Urinary bladder (tissue), 3 donors: ENCODE measurements at regions not wholly inside any gene's neighbourhood (a gene's known extent, or its start where the extent isn't known, plus 50 kb on each side); places are given as distances from the start of the nearest gene placed in this dataset.

ENCODE experiments used
- DNase-seq: peaks from one replicate; pipeline ENCODE4 v3.0.0-alpha.2; 2015; ENCODE audit errors: extremely low spot score
- H3K27ac ChIP-seq: one replicate; pipeline ENCODE4 v1.5.1; 2013; ENCODE audit warnings: low read depth, mild to moderate bottlenecking, moderate library complexity
- H3K36me3 ChIP-seq: one replicate; pipeline ENCODE4 v1.6.1; 2013; ENCODE audit warnings: mild to moderate bottlenecking, moderate library complexity; ENCODE audit not compliant: insufficient read depth
- H3K4me1 ChIP-seq: one replicate; pipeline ENCODE4 v1.6.1; 2013; ENCODE audit warnings: mild to moderate bottlenecking, moderate library complexity; ENCODE audit not compliant: insufficient read depth
- H3K4me3 ChIP-seq: one replicate; pipeline ENCODE4 v1.5.1; 2013; ENCODE audit warnings: low read depth, low read length
- WGBS: extraction: QIAGEN DNeasy Blood & Tissue Kit; methylation state at CpG from one replicate; pipeline ENCODE4 v1.1.7; 2013; 5-methylcytosine and 5-hydroxymethylcytosine counted together
- donor health status: healthy with polysubstance abuse.
- donor health status: healthy.

DNA sequence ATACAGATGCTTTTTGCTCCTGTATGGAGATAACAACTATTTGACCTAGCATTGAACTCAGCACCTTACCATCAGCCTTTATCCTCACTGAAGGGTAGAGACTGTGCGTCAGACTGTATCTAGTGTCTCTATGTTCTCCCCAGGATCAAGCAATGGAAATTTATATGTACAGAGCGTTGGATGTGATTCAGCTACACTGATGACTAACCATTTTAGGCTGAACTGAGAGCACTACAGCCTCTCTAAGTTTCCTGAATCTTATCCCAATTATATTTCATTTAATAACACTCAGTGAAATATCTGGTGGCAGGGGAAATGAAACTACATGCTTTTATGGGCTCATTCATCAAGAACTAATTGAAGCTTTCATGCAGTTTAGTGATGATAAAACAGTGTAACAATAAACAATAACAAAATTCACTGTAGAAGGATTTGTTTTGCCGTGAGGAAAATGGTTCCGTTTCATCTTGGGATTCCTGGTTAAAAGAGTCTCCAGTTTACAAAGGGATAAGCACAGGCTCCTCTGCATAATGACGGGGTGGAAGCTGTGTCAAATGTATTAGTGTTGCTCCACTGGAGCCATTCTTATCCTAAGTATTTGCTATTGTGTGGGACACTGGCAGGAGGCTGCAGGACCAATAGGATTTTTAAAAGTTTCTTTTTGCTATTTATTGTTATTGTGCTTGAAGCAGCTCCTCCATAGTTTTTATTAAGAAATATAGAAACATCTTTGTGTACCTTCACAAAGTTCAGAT lies 567.6 kb upstream of the MMS22L start:
- DNase-seq, result no peak
- Histone ChIP-seq H3K36me3 (no peaks in the 10 kb centered on the region), H3K27ac (no peak overlapping the region), H3K4me3 (no peak overlapping the region), H3K4me1 (no peaks in the 10 kb centered on the region)
- WGBS, result 25% methylated on average over 5 of the region's 5 CpGs

DNA sequence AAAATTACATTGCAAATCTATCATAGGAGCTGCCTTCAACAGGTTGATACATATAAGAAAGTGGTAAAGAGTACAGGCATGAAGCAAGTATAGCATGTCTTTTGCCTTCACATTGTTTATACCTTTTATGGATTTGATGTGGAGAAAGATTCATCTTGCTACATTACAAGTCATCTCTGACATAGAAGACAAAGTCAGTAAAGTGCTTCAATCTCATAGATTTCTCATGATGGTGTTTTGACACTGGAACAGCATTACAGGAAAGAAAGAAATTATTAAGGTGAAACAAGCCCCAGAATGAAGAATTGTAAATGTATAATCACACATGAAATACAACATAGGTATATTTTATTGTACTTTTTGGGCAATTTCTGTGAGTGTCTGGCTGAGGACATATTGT lies 580.7 kb upstream of the MMS22L start:
- Histone ChIP-seq H3K4me1 (no peaks in the 10 kb centered on the region), H3K36me3 (no peaks in the 10 kb centered on the region), H3K4me3 (no peak overlapping the region), H3K27ac (no peak overlapping the region)
- DNase-seq, result no peak

DNA sequence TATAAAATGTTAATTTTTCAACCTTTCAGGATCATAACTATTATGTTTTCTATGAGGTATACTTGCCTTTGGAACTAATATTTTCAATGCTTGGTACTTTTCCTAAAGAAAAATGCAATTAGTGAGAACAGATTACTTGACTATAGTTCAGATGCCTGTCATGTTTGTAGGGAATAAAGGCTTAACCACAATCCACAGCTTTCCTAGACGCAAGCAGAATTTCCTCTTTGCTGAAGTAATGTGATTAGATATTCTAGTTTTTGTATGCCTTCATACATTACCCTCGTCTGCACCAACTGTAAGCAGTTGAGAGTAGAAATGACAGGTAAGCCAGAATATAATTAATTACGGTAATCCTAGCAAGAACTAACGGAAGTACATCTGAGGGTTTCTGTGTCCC lies 581.4 kb upstream of the MMS22L start:
- no peak overlapping the region for H3K27ac ChIP-seq
- no peaks in the 10 kb centered on the region for H3K4me1 ChIP-seq
- no peak for DNase-seq
- WGBS, result 81% methylated on average over 4 of the region's 4 CpGs
- H3K36me3 ChIP-seq, result no peaks in the 10 kb centered on the region
- no peak overlapping the region for H3K4me3 ChIP-seq

DNA sequence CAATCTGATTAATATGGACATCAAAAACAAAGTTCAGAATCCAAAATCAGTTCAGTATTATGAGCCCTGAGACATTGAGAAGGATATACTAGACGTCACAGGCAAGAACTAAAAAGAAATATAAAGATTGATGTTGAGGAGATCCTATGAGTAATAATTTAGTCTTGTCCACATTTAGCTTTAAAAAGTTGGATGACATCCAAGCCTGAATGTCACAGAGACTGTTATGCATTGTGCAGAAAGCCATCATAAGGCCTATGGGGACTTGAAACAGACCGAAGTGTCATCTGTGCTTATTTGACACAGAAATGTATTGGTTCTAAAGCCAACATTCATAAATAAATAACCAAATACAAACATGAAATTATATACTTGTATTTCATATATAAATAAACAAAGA lies 581.8 kb upstream of the MMS22L start:
- 62% methylated on average over 2 of the region's 2 CpGs for WGBS
- no peak overlapping the region for H3K27ac ChIP-seq
- no peaks in the 10 kb centered on the region for H3K4me1 ChIP-seq
- no peak overlapping the region for H3K4me3 ChIP-seq
- DNase-seq, result no peak
- no peaks in the 10 kb centered on the region for H3K36me3 ChIP-seq

DNA sequence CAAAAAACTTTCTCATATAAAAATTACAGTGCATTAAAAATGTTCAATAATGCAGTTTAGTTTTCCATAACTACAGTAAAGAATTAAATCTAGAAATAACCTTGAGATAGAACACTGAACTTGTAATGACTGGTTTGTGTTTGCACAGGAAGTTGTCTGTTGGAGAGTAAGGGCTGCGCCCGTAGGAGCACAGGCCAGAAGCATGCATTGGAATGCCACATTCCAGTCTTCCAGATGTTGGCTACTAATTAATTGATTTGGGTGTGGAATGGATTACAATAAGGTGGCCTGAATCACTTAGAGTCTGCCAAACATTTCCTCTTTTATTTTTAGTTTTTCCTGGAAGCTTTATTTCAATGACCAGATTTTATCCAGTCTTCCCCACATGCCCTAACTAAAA lies 582.6 kb upstream of the MMS22L start:
- no peak for DNase-seq
- WGBS, result 67% methylated on average over 2 of the region's 2 CpGs
- Histone ChIP-seq H3K4me1 (no peaks in the 10 kb centered on the region), H3K36me3 (no peaks in the 10 kb centered on the region), H3K4me3 (no peak overlapping the region), H3K27ac (no peak overlapping the region)

DNA sequence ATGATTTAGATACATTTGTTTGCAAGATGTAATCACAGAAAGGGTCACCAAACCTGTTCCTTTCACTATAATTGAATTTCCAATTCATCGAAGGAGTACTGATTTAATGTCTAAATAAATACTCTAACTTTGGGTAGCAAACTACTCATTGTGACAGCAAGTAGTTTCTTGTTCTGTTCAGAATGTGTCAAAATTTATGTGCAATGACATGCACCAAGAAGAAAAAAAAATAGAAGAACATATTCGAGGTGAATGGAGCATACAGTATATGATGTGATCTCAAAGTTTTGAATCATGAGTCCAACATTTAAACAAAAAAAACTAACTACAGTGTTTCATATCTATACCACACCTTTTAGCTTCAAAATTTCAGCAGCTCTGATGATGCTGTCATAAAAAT lies 583.6 kb upstream of the MMS22L start:
- 84% methylated on average over 2 of the region's 2 CpGs for WGBS

DNA sequence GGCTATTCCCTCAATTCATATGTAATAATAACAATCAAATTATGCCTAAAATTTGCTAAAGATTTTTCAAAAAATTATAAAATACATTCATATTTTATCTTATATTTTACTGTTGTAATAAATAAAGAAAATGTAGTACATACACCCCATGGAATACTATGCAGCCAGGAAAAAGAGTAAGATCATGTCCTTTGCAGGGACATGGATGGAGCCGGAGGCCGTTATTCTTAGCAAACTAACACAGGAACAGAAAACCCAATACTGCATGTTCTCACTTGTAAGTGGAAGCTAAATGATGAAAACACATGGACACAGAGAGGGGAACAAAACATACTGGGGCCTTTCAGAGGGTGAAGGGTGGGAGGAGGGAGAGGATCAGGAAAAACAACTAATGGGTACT lies 584.2 kb upstream of the MMS22L start:
- 48% methylated on average over 2 of the region's 2 CpGs for WGBS

More for the DNA sequence above, 583.6 kb upstream of the MMS22L start:
- no peak for DNase-seq
- H3K27ac ChIP-seq, result no peak overlapping the region
- no peaks in the 10 kb centered on the region for H3K36me3 ChIP-seq
- no peaks in the 10 kb centered on the region for H3K4me1 ChIP-seq
- no peak overlapping the region for H3K4me3 ChIP-seq

DNA sequence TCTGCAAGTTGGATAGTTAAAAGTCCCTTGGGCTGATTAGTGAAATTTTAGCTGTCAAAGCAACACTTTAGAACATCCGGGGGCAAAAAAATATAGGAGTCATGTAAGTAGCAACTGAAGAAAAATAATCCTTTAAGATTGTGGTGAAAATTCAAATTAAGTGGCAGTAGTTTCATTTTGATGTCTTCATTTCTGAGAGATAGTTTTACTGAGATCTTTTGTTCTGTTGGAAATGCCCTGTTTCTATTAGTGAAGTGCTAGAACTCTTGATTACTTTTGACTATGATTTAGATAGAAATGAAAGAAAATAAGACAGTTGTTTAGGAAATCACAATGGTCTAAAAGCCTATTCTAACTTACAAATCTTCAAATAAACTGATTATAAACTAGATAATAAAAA lies 587.3 kb upstream of the MMS22L start:
- DNase-seq, result no peak
- WGBS, result 0% methylated on average over 1 of the region's 1 CpG
- H3K4me1 ChIP-seq, result no peaks in the 10 kb centered on the region

More for the DNA sequence above, 584.2 kb upstream of the MMS22L start:
- Histone ChIP-seq H3K4me1 (no peaks in the 10 kb centered on the region), H3K27ac (no peak overlapping the region), H3K4me3 (no peak overlapping the region), H3K36me3 (no peaks in the 10 kb centered on the region)
- DNase-seq, result no peak

DNA sequence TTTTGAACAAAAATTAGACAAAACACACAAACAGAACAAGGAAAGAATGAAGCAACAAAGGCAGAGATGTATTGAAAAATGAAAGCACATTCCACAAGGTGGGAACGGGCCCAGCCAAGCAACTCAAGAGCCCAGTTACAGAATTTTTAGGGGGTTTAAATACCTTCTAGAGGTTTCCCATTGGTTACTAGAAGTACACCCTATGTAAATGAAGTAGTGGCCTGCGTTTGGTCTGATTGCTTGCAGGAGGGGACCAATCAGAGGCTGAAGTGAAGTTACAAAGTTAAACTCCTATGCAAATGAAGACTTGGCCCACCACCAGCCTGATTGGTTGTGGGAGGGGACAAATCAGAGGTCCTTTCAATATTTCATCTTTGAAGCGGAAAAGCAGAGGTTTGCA lies 593.7 kb upstream of the MMS22L start:
- Histone ChIP-seq H3K4me1 (no peaks in the 10 kb centered on the region), H3K27ac (no peak overlapping the region), H3K4me3 (no peak overlapping the region), H3K36me3 (no peaks in the 10 kb centered on the region)
- WGBS, result 87% methylated on average over 3 of the region's 3 CpGs
- no peak for DNase-seq

More for the DNA sequence above, 587.3 kb upstream of the MMS22L start:
- Histone ChIP-seq H3K27ac (no peak overlapping the region), H3K4me3 (no peak overlapping the region), H3K36me3 (no peaks in the 10 kb centered on the region)

DNA sequence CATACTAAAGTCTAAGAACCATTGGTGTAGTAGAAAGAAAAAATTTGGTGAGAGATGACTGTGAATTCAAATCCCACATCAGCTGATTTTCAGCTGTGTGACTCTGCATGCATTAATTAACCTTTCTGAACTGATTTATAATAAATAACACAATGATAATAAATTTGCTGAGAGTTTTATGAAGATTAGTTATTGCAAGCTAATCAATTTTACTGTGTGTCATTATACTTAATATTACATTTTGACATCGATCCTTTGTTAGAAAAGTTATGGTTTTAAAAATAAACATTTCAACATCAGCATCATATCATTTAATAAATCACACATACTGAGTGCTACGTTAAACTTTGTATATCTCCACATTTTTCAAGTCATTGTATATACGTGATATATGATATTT lies 599.7 kb upstream of the MMS22L start:
- H3K36me3 ChIP-seq, result no peaks in the 10 kb centered on the region
- H3K4me1 ChIP-seq, result no peaks in the 10 kb centered on the region
- no peak for DNase-seq
- H3K27ac ChIP-seq, result no peak overlapping the region
- H3K4me3 ChIP-seq, result no peak overlapping the region
- 64% methylated on average over 3 of the region's 3 CpGs for WGBS

DNA sequence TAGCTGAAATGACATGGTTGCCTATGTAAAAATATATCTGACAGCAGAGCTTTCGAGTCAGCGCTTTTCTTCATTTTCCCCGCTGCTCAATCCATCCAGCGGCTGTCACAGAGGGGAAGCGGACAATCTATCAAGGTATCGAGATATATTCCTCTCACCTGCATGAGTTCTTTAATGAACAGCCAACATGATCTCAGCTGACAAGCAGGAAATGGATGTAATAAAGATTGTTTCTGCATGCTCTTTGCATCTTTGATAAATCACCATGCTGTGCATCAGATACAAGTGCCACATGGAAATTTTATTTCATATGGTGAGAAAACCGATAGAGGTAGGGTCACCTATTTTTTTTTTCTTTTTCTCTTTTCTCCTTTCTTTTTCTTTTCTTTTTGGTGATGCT lies 602.3 kb upstream of the MMS22L start:
- no peak for DNase-seq
- Histone ChIP-seq H3K4me3 (no peak overlapping the region), H3K36me3 (no peaks in the 10 kb centered on the region), H3K27ac (no peak overlapping the region), H3K4me1 (no peaks in the 10 kb centered on the region)
- WGBS, result 87% methylated on average over 7 of the region's 7 CpGs

DNA sequence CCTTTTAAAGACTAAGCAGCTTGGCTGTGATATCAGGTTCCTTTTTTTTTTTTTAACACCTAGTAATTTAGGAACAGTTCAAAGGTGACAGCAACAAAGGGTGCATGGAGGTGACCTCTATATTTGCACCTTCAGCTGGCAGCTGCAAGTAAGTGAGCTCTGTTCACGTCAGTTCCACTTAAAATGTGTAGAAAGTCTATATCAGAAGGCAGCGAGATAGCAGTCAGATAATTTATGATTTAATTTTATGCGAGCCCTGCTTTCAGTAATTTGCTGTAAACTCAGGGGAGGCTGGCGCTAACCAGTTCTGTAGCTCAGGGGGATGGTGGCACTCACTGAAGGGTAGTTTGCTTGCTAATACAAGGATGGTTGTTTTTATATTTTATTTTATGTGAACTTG lies 602.8 kb upstream of the MMS22L start:
- Histone ChIP-seq H3K4me3 (no peak overlapping the region), H3K4me1 (no peaks in the 10 kb centered on the region), H3K36me3 (no peaks in the 10 kb centered on the region), H3K27ac (no peak overlapping the region)
- DNase-seq, result no peak
- WGBS, result 70% methylated on average over 4 of the region's 4 CpGs

DNA sequence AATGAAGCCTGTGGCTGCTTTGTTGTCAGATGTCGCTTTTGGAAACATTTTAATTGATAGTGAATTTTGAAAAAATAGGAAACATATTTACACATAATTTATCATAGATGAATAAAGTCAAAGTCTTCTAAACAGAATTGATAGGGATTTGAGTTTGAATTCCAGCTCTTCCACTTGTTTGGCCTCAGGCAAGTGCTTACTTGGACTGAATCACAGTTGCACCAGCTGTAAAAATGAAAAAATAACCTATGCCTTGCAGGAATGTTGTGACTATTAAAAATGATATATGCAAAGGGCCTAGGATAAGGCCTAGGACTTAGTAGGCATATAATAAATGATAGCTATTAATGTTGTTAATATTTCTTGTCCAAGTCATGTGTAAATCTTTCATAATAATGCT lies 618.5 kb upstream of the MMS22L start:
- WGBS, result 94% methylated on average over 1 of the region's 1 CpG
- no peaks in the 10 kb centered on the region for H3K4me1 ChIP-seq

DNA sequence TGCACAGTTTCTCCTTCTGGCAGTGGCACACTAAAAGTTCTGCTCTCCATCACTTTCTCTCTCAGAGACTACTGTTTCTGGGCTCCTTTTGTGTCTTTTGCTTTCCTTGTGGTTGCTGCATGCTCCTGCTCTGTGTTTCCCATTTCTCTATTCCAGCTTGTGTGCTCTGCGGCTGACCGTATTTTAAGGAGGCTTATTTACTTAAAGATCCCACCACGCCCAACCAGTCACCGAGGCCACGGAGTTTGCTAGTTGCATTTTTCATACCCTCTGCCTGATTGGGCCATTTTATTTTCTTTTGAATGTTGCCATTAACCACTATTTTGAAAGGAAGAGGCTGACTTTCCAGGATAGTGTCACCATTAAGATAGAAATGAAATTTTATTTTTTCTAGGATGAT lies 626.4 kb upstream of the MMS22L start:
- no peak for DNase-seq
- H3K4me1 ChIP-seq, result no peaks in the 10 kb centered on the region
- 64% methylated on average over 5 of the region's 5 CpGs for WGBS
- H3K4me3 ChIP-seq, result no peak overlapping the region
- H3K27ac ChIP-seq, result no peak overlapping the region
- no peaks in the 10 kb centered on the region for H3K36me3 ChIP-seq

More for the DNA sequence above, 618.5 kb upstream of the MMS22L start:
- DNase-seq, result no peak
- no peak overlapping the region for H3K27ac ChIP-seq
- no peak overlapping the region for H3K4me3 ChIP-seq
- H3K36me3 ChIP-seq, result no peaks in the 10 kb centered on the region

DNA sequence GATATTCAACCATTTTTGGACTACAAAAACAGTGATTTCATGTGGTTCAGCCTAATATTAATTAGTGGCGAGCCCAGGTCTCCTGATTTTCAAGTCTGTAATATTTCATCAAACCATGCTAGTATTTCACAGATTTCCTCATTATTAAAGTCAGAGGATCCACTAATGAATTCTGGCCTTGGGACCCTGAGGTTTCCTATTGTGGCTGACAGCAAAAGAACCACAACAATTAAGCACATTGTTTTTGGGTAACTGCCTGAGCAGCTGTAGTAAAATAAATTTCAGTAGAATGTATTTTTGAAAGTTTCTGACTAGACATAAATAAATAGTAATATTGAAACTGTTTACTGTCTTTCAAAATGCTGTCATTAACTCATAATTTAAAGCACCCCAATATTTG lies 630.7 kb upstream of the MMS22L start:
- Histone ChIP-seq H3K4me3 (no peak overlapping the region), H3K4me1 (no peaks in the 10 kb centered on the region), H3K36me3 (no peaks in the 10 kb centered on the region), H3K27ac (no peak overlapping the region)
- DNase-seq, result no peak
- 86% methylated on average over 1 of the region's 1 CpG for WGBS
